SK-N-MC (cell line): ENCODE measurements at regions not wholly inside any gene's neighbourhood (a gene's known extent, or its start where the extent isn't known, plus 50 kb on each side); places are given as distances from the start of the nearest gene placed in this dataset.

ENCODE experiments used
- EZH2 ChIP-seq: fragments of 200-600 bp; sonication (generic); IDR thresholded peaks from one replicate; pipeline ENCODE4 v1.6.1; 2017; ENCODE audit warnings: antibody characterized with exemption
- POLR2AphosphoS5 ChIP-seq: IDR thresholded peaks from 2 replicates; pipeline ENCODE4 v1.6.1; 2012; ENCODE audit warnings: mild to moderate bottlenecking, low read depth, low read length, borderline replicate concordance

- no peak for TF ChIP-seq POLR2AphosphoS5
- TF ChIP-seq EZH2: no peak
Observed at GRCh38 chr6:128806261-128806660, 76.7 kb upstream of the LAMA2 start.
